ENCODE measurements at regions not wholly inside any gene's neighbourhood (a gene's known extent, or its start where the extent isn't known, plus 50 kb on each side); places are given as distances from the start of the nearest gene placed in this dataset.
"Not testable (repeated sequence)": the region's sequence is repeated elsewhere in the genome, so short reads cannot be mapped to it uniquely, and the experiment has no call there.

DNA sequence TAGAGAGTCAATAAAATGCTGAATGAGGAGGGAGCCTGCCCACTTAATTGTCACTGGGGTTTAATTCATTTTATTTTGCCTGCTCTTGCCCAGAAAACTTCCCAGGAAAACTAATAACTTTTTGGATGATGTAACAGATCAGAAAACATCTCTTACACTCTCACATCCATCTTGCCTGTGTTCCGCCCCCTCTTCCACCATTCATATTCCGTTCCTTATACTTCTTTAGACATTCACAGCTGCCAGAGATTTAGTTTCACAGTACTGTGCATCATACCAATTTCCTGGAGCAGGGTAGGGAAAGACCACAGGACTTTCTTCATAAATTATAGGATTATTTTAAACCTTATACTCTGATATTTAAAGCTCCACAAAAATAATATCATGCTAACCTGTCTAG lies 776.1 kb upstream of the SOX11 start:
- DNase-seq (ENCODE audit: low spot score): no peak

GRCh38 chr2:4930704-4931103 lies 761.5 kb upstream of the SOX11 start:
- no peak for DNase-seq (ENCODE audit: low spot score)

DNA sequence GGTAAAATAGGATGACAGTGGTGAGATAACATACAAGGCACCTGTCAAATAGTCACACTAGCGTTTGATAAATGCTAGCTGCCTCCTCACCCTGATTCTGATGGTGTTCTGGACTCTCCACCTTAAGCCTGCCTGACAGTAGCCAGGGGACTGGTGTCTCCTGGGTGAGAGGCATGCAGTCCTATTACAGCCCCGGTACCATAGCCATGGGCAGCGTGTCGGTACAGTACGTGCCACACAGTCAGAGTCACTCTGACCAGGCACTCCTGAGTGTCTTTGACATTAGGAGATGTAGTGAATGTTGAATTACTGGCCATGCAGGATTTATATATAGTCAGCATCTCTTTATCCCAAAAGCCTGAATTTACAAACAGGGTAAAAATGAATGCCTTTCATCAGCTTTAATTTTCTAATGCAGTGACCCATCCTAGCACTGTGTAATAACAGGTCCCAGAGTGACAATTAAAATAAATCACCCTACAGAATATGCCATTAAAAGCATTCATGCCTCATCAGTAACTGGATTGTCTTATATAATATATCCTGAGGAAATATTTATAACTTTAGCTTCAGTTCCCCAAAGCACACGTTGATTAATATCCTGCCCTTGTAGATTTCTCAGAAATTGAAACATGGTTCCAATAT lies 760.3 kb upstream of the SOX11 start:
- no peak for DNase-seq (ENCODE audit: low spot score)

DNA sequence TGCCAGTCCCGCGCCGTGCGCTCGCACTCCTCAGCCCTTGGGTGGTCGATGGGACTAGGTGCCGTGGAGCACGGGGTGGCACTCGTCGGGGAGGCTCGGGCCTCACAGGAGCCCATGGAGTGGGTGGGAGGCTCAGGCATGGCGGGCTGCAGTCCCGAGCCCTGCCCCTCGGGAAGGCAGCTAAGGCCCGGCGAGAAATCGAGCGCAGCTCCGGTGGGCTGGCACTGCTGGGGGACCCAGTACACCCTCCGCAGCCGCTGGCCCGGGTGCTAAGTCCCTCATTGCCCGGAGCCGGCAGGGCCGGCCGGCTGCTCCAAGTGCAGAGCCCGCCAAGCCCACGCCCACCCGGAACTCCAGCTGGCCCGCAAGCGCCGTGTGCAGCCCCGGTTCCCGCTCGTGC lies 756.9 kb upstream of the SOX11 start:
- not testable (repeated sequence) for DNase-seq (ENCODE audit: low spot score)

DNA sequence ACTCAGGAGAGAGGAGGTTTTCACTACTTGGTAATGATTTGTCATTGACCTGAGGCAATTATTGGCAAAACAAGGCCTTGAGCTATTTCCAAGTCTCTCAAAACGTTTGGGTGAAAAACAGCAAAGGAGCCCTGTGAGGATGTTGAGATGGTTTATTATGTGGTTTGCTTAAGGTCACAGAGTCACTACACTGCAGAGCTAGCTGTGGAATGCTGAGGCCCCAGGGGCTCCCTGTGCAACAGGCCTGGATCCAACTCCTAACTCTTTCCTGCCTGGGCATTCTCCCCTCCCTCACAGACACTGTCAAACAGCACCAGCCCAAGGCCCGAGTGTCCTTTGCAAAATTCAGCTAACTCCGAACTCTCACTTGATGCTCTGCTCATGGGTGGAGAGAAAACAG lies 754.6 kb upstream of the SOX11 start:
- DNase-seq (ENCODE audit: low spot score): no peak

- no peak for DNase-seq (ENCODE audit: low spot score)
Measured at GRCh38 chr2:4938206-4938605, 754.0 kb upstream of the SOX11 start.

- no peak for DNase-seq (ENCODE audit: low spot score)
Measured at GRCh38 chr2:4942441-4942840, 749.7 kb upstream of the SOX11 start.

DNA sequence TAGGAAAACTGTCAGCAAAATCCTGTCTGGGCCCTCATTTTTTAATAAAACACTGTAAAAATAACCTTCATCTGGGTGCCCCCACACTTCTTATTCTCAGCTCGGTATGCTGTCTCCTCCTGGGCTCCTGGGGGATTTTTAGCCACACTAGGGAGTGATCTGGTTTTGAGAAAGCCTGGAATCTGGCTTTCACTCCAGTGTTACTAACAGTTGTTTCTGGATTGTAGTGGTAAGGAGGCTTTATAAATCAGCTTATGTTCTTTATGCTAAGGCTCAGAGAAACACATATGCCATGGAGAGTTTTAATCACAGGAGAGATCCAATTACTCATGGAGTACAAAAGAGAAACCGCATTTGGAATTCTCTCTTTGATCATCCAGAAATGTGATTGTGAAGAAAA lies 744.3 kb upstream of the SOX11 start:
- no peak for DNase-seq (ENCODE audit: low spot score)

- no peak for DNase-seq (ENCODE audit: low spot score)
Measured at GRCh38 chr2:4951368-4951767, 740.8 kb upstream of the SOX11 start.

- no peak for DNase-seq (ENCODE audit: low spot score)
Measured at GRCh38 chr2:4959219-4959618, 733.0 kb upstream of the SOX11 start.

DNA sequence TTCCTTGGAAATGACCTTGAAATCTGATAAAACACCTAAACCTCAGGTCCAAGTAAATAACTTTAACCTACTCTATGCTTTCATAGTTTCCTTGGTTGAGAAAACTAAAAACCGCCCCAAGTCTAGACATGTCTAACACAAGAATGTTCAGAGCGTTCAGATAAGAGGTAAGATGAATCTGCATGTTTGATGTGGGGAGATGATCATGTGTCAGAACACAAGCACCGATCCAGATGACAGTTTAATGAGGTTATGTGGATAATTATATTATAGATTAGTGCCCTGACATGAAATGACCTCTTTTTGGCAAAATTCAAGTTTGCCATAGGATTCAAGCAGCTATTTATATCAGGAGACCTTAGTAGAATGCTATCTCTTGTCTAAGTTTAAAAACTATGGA lies 729.8 kb upstream of the SOX11 start:
- no peak for DNase-seq (ENCODE audit: low spot score)

DNA sequence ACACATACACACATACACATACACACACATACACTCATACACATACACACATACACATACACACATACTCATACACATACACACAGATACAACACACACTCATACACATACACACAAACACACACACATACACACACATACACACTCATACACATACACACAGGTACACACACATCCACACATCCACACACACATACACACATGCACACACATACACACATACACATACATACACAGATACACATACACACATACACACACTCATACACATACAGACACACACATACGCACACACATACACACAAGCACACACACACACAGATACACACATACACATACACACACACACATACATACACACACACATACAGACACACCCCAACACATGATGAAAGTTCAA lies 729.1 kb upstream of the SOX11 start:
- no peak for DNase-seq (ENCODE audit: low spot score)

GRCh38 chr2:4964001-4964540 lies 728.1 kb upstream of the SOX11 start:
- DNase-seq (ENCODE audit: low spot score): no peak

GRCh38 chr2:4964579-4964978 lies 727.6 kb upstream of the SOX11 start:
- DNase-seq (ENCODE audit: low spot score): no peak

DNA sequence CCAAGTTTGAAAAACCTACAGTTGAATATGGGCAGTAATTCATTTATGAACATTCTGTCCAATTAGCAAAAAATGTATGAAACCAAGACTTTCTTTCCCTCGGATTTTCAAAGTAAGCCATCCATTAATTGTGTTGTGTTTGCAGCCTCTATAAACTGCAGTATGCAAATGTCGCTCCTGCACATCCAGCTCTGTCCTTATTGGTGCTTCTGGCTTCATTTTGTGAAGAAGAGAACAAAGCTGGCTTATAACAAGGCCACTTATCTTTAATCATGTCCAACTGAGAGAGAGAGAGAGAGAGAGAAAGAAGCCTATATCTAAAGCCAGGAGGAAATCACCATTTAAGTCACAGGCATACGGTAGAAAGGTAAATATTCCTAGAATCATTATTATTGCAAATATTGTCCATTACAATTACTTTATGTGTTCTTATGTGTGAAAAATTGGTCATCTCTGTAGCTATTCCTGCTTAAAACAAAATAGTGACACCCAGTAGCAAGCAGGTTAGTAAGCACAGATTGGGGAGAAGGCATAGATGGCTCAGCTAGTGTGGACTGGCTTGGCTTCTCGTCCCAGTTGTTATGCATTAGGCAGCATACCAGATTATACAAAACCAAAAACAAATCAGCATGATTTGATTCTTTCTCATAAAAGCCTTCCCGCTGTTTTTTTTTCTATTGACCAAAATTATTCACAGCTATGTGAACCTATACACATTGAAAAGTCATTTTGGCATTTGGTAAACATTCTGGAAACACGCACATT lies 726.4 kb upstream of the SOX11 start:
- no peak for DNase-seq (ENCODE audit: low spot score)

DNA sequence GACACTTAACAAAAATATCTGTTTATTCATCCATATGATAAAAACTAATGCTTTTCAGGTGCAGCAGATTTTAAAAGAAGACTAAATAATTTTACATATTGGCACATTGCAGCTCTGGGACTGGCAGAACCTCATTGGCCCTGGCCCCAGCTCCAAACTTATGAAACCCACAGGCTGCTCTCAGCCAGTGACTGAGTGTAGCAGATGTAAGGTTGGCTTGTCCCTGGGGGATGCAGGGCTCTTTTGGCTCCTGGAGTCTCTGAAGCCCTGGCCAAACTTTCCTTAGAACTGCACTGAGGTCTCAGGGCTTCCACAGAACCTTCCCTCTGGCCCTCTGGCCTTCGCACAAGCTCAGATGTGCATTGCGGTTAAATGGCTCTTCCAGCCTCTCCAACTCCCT lies 725.0 kb upstream of the SOX11 start:
- DNase-seq (ENCODE audit: low spot score): no peak

GRCh38 chr2:4972472-4972871 lies 719.7 kb upstream of the SOX11 start:
- DNase-seq (ENCODE audit: low spot score): no peak

DNA sequence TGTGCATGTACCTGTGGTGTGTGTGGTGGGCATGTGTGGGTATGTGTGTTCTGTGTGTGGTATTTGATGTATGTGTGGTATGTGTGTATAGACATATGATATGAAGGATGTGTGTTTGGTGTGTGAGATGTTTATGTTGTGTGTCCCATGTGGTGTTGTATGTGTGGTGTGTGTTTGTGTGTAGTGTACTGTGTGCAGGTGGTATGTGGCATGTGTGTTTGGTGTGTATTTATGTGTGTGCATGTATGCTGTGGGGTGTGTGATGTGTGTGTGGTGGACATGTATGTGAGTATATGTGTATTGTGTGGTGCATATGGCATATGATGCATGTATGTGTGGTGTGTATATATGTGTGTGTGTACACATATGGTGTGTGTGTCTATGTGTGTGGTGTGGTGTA lies 718.8 kb upstream of the SOX11 start:
- no peak for DNase-seq (ENCODE audit: low spot score)

GRCh38 chr2:4973973-4974372 lies 718.2 kb upstream of the SOX11 start:
- DNase-seq (ENCODE audit: low spot score): no peak

DNA sequence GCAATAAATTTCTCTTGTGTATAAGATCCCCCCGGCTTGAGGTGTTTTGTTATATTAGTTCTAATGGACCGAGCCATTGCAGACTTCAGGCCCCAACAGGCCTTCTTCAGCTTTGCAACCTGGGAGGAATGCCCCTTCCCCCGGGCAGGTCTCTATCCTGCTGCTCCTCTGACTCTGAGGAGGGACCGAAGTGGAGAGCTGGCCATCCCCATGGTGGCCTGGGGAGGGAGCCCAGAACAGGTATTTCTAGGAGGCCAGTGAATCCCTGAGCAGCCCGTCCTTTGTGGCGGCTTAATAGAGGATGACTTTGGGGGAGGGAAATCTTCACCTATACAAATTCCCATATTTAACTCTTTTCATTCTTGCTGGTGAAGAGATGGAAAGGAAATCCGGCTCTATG lies 715.8 kb upstream of the SOX11 start:
- DNase-seq (ENCODE audit: low spot score): no peak

- DNase-seq (ENCODE audit: low spot score): no peak
Measured at GRCh38 chr2:4979111-4979510, 713.1 kb upstream of the SOX11 start.

DNA sequence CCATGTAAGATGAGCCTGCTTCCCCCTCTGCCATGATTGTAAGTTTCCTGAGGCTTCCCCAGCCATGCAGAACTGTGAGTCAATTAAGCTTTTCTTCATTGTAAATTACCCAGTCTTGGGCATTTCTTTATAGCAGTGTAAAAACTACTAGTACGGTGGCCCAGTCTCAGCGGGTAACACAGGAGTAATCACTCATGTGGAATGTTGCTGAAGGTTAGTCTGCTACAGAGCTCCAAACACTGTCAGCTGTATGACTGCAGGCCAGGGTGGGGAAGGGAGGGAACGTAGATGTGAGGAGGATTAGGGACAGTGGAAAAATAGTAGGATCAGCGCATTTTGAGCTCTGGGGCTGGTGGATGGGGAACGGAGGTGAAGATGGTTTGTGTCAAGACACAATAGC lies 711.2 kb upstream of the SOX11 start:
- DNase-seq (ENCODE audit: low spot score): no peak

- DNase-seq (ENCODE audit: low spot score): no peak
Measured at GRCh38 chr2:4981802-4982409, 710.3 kb upstream of the SOX11 start.

All from putamen (tissue), 1 donor.